Astrocyte (in vitro differentiated cells and primary cell): ENCODE measurements at regions not wholly inside any gene's neighbourhood (a gene's known extent, or its start where the extent isn't known, plus 50 kb on each side); places are given as distances from the start of the nearest gene placed in this dataset.

Source experiments
- DNase-seq: peaks from one replicate; pipeline ENCODE4 v3.0.0-alpha.2; 2010; ENCODE audit warnings: low read depth
- FAIRE-seq: peaks from 2 replicates; lab custom pipeline; 2011; peaks lifted over from hg19 to GRCh38; lab: Jason Lieb, UNC
- H2AFZ ChIP-seq: 2 replicates; pipeline ENCODE4 v1.6.0; 2012; ENCODE audit warnings: low read depth, low read length, inconsistent platforms
- H3K27ac ChIP-seq: 2 replicates; pipeline ENCODE4 v1.5.1; 2011; ENCODE audit warnings: low read depth, low read length, inconsistent platforms
- H3K27me3 ChIP-seq: 2 replicates; pipeline ENCODE4 v1.6.0; 2011; ENCODE audit warnings: low read length, inconsistent platforms; ENCODE audit not compliant: insufficient read depth
- H3K36me3 ChIP-seq: 2 replicates; pipeline ENCODE4 v1.5.1; 2011; ENCODE audit warnings: low read length, inconsistent platforms; ENCODE audit not compliant: insufficient read depth
- H3K4me1 ChIP-seq: 2 replicates; pipeline ENCODE4 v1.5.1; 2011; ENCODE audit warnings: low read length, inconsistent platforms; ENCODE audit not compliant: insufficient read depth
- H3K4me2 ChIP-seq: 2 replicates; pipeline ENCODE4 v1.6.0; 2012; ENCODE audit warnings: low read length, inconsistent platforms
- H3K4me3 ChIP-seq: 2 replicates; pipeline ENCODE4 v1.5.1; 2011; ENCODE audit warnings: low read depth, mild to moderate bottlenecking, low read length, inconsistent platforms; ENCODE audit not compliant: insufficient read depth
- H3K79me2 ChIP-seq: 2 replicates; pipeline ENCODE4 v1.6.0; 2012; ENCODE audit warnings: mild to moderate bottlenecking, low read length, inconsistent platforms; ENCODE audit not compliant: insufficient read depth
- H3K9ac ChIP-seq: 2 replicates; pipeline ENCODE4 v1.6.0; 2012; ENCODE audit warnings: mild to moderate bottlenecking, low read length, inconsistent platforms
- H3K9me3 ChIP-seq: 2 replicates; pipeline ENCODE4 v1.5.1; 2012; ENCODE audit warnings: low read depth, mild to moderate bottlenecking, low read length, inconsistent platforms; ENCODE audit not compliant: insufficient read depth
- H4K20me1 ChIP-seq: 2 replicates; pipeline ENCODE4 v1.6.0; 2012; ENCODE audit warnings: low read length, inconsistent platforms; ENCODE audit not compliant: insufficient read depth
- H3K27ac Mint-ChIP-seq: one replicate; pipeline ENCODE4 v1.8.0; 2021; ENCODE audit warnings: mild to moderate bottlenecking, mixed read lengths; ENCODE audit not compliant: unreplicated experiment
- H3K27me3 Mint-ChIP-seq: one replicate; pipeline ENCODE4 v1.8.0; 2021; ENCODE audit warnings: low read depth, mixed read lengths; ENCODE audit not compliant: unreplicated experiment
- H3K36me3 Mint-ChIP-seq: one replicate; pipeline ENCODE4 v1.8.0; 2021; ENCODE audit warnings: low read depth, mixed read lengths; ENCODE audit not compliant: unreplicated experiment
- H3K4me1 Mint-ChIP-seq: one replicate; pipeline ENCODE4 v1.8.0; 2021; ENCODE audit warnings: low read depth, mixed read lengths; ENCODE audit not compliant: unreplicated experiment
- H3K4me3 Mint-ChIP-seq: one replicate; pipeline ENCODE4 v1.8.0; 2021; ENCODE audit warnings: mild to moderate bottlenecking, moderate library complexity, mixed read lengths; ENCODE audit not compliant: unreplicated experiment
- H3K9me3 Mint-ChIP-seq: one replicate; pipeline ENCODE4 v1.8.0; 2021; ENCODE audit warnings: mild to moderate bottlenecking, mixed read lengths; ENCODE audit not compliant: unreplicated experiment
- CTCF ChIP-seq: IDR thresholded peaks from 2 replicates; pipeline ENCODE4 v1.5.1; 2011; ENCODE audit warnings: low read depth, mild to moderate bottlenecking, inconsistent platforms, low read length, moderate library complexity; ENCODE audit not compliant: insufficient read depth
- EZH2 ChIP-seq: IDR thresholded peaks from 2 replicates; pipeline ENCODE4 v1.6.1; 2012; ENCODE audit warnings: mild to moderate bottlenecking, low read length, inconsistent platforms; ENCODE audit not compliant: insufficient read depth

- H3K4me3 Mint-ChIP-seq, result no peak overlapping the region
- TF ChIP-seq CTCF (no peak), EZH2 (no peak)
- no peak overlapping the region for H3K4me2 ChIP-seq
- H4K20me1 ChIP-seq, result no peaks in the 10 kb centered on the region
- H2AFZ ChIP-seq, result no peak overlapping the region
- no peaks in the 10 kb centered on the region for H3K9me3 Mint-ChIP-seq
- H3K27me3 ChIP-seq, result no peaks in the 10 kb centered on the region
- no peak for FAIRE-seq
- no peaks in the 10 kb centered on the region for H3K9me3 ChIP-seq
- H3K27me3 Mint-ChIP-seq, result no peaks in the 10 kb centered on the region
- H3K4me3 ChIP-seq, result no peak overlapping the region
- H3K79me2 ChIP-seq, result no peaks in the 10 kb centered on the region
- H3K4me1 Mint-ChIP-seq, result no peaks in the 10 kb centered on the region
- H3K36me3 Mint-ChIP-seq, result no peaks in the 10 kb centered on the region
- no peak overlapping the region for H3K27ac Mint-ChIP-seq
- no peak overlapping the region for H3K9ac ChIP-seq
- no peak overlapping the region for H3K27ac ChIP-seq
- no peak for DNase-seq
- H3K4me1 ChIP-seq, result no peaks in the 10 kb centered on the region
- no peaks in the 10 kb centered on the region for H3K36me3 ChIP-seq
Observed at GRCh38 chr5:29161399-29162291, 2031.8 kb upstream of the CDH6 start.

GRCh38 chr5:29157975-29158374, 2035.5 kb upstream of the CDH6 start:
- TF ChIP-seq EZH2 (no peak), CTCF (no peak)
- no peak for DNase-seq
- no peaks in the 10 kb centered on the region for H3K27me3 ChIP-seq
- H2AFZ ChIP-seq, result no peak overlapping the region
- H3K27ac Mint-ChIP-seq, result no peak overlapping the region
- FAIRE-seq, result no peak
- H3K27ac ChIP-seq, result no peak overlapping the region
- no peak overlapping the region for H3K9ac ChIP-seq
- H3K4me3 ChIP-seq, result no peak overlapping the region
- H3K36me3 Mint-ChIP-seq, result no peaks in the 10 kb centered on the region
- H3K4me1 Mint-ChIP-seq, result no peaks in the 10 kb centered on the region
- no peaks in the 10 kb centered on the region for H3K79me2 ChIP-seq
- no peaks in the 10 kb centered on the region for H3K9me3 Mint-ChIP-seq
- no peaks in the 10 kb centered on the region for H3K36me3 ChIP-seq
- no peaks in the 10 kb centered on the region for H4K20me1 ChIP-seq
- H3K27me3 Mint-ChIP-seq, result no peaks in the 10 kb centered on the region
- H3K4me3 Mint-ChIP-seq, result no peak overlapping the region
- no peaks in the 10 kb centered on the region for H3K4me1 ChIP-seq
- no peak overlapping the region for H3K4me2 ChIP-seq
- no peaks in the 10 kb centered on the region for H3K9me3 ChIP-seq

GRCh38 chr5:29150840-29151239, 2042.6 kb upstream of the CDH6 start:
- Histone ChIP-seq H3K4me1 (no peaks in the 10 kb centered on the region), H2AFZ (no peak overlapping the region), H3K36me3 (no peaks in the 10 kb centered on the region), H3K27ac (no peak overlapping the region), H3K9me3 (peaks cover 3% of the 10 kb centered on the region), H3K9ac (no peak overlapping the region), H3K4me3 (no peak overlapping the region), H4K20me1 (no peaks in the 10 kb centered on the region), H3K4me2 (no peak overlapping the region), H3K79me2 (no peaks in the 10 kb centered on the region), H3K27me3 (no peaks in the 10 kb centered on the region)
- Mint-ChIP-seq H3K36me3 (no peaks in the 10 kb centered on the region), H3K4me1 (no peaks in the 10 kb centered on the region), H3K9me3 (no peaks in the 10 kb centered on the region), H3K4me3 (no peak overlapping the region), H3K27me3 (no peaks in the 10 kb centered on the region), H3K27ac (no peak overlapping the region)
- no peak for TF ChIP-seq CTCF
- TF ChIP-seq EZH2, result no peak
- DNase-seq (no peak), FAIRE-seq (no peak)
